ENCODE measurements at regions not wholly inside any gene's neighbourhood (a gene's known extent, or its start where the extent isn't known, plus 50 kb on each side); places are given as distances from the start of the nearest gene placed in this dataset.

DNA sequence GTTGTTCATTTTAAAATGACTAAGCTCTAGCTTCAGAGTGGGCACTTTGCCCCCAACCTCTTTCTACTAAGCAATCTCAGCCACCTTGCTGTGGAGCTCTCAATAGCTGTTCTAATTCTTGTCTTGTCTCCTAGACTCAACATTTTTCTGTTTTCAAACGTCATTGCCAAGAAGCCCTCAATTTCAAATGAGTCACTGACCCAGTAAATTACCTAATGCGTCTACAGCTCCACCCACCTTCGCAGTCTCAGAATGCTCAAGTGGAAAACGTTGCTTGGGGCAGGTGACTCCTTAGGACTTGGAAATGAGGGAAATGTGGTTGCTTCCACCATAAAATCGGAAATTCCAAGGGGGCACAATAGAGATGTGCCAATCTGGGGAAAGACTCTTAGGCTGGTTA, 59.0 kb downstream of the ING2 start:
- H3K4me1 Mint-ChIP-seq, result peaks cover 9% of the 10 kb centered on the region
- Histone ChIP-seq H3K27ac (ENCODE audit: low read depth, low read length) (no peak overlapping the region), H3K9me3 (ENCODE audit: control insufficient read depth, low read length) (no peaks in the 10 kb centered on the region), H3K9ac (ENCODE audit: extremely low read depth, low read length, poor library complexity, severe bottlenecking) (no peak overlapping the region), H3K4me1 (ENCODE audit: control insufficient read depth, insufficient read depth, low read length) (no peaks in the 10 kb centered on the region), H3K4me3 (ENCODE audit: low read length) (no peak overlapping the region), H3K36me3 (ENCODE audit: control insufficient read depth, insufficient read depth, low read length) (no peaks in the 10 kb centered on the region), H3K27me3 (ENCODE audit: control insufficient read depth, insufficient read depth, low read length, poor library complexity, severe bottlenecking) (no peaks in the 10 kb centered on the region)
- H3K27me3 Mint-ChIP-seq (ENCODE audit: insufficient read depth), result no peaks in the 10 kb centered on the region
- H3K36me3 Mint-ChIP-seq (ENCODE audit: low read depth), result no peaks in the 10 kb centered on the region
- no peak overlapping the region for H3K4me3 Mint-ChIP-seq
- no peak overlapping the region for H3K27ac Mint-ChIP-seq
- no peaks in the 10 kb centered on the region for H3K9me3 Mint-ChIP-seq
- TF ChIP-seq, protein P1, sequence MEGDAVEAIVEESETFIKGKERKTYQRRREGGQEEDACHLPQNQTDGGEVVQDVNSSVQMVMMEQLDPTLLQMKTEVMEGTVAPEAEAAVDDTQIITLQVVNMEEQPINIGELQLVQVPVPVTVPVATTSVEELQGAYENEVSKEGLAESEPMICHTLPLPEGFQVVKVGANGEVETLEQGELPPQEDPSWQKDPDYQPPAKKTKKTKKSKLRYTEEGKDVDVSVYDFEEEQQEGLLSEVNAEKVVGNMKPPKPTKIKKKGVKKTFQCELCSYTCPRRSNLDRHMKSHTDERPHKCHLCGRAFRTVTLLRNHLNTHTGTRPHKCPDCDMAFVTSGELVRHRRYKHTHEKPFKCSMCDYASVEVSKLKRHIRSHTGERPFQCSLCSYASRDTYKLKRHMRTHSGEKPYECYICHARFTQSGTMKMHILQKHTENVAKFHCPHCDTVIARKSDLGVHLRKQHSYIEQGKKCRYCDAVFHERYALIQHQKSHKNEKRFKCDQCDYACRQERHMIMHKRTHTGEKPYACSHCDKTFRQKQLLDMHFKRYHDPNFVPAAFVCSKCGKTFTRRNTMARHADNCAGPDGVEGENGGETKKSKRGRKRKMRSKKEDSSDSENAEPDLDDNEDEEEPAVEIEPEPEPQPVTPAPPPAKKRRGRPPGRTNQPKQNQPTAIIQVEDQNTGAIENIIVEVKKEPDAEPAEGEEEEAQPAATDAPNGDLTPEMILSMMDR (conservative IDR thresholded peaks at IDR 0.05), result no peak
- DNase-seq, result no peak
- 54 to 74% methylated on average over 3 to 5 of the region's 5 CpGs for WGBS, 2 experiments (ENCODE audit: insufficient coverage in 1 of 2, insufficient read length in 1 of 2)

DNA sequence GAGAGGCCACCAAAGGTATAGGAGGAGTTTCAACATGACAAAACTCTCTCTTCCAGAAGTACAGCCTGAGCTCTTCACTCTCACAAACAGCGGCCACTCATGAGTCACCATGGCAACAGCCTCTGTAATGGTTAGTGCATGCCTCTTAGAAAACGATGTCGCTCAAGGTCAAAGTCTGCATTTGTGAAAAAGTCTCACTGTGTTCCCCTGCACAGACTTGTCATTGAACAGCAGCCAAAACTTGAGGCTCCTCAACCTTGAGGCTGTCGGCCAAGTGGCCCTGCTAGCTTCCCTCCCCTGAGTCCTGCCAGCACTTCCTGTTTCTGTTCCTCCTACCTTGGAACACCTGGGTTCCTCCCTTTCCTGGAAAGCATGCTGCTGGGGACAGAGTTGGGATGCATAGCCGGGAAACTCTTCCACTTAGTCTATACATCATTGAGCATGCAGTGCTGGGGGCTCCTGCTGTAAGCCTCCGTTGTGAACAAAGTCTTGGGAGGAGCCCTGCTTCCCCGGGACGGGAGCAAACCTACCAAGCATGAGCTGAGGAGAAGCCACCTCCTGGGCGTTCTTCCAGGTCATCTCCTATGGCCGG, 66.6 kb downstream of the ING2 start:
- no peak overlapping the region for H3K4me3 Mint-ChIP-seq
- TF ChIP-seq, protein P1 (conservative IDR thresholded peaks at IDR 0.05), result no peak
- no peaks in the 10 kb centered on the region for H3K36me3 Mint-ChIP-seq (ENCODE audit: low read depth)
- no peaks in the 10 kb centered on the region for H3K9me3 ChIP-seq (ENCODE audit: control insufficient read depth, low read length)
- 77 to 82% methylated on average over 6 to 10 of the region's 10 CpGs for WGBS, 2 experiments (ENCODE audit: insufficient coverage in 1 of 2, insufficient read length in 1 of 2)
- H3K36me3 ChIP-seq (ENCODE audit: control insufficient read depth, insufficient read depth, low read length), result no peaks in the 10 kb centered on the region
- H3K9ac ChIP-seq (ENCODE audit: extremely low read depth, low read length, poor library complexity, severe bottlenecking), result no peak overlapping the region
- peak; percentile 55 for DNase-seq
- H3K27me3 Mint-ChIP-seq (ENCODE audit: insufficient read depth), result no peaks in the 10 kb centered on the region
- no peak overlapping the region for H3K27ac Mint-ChIP-seq
- H3K27ac ChIP-seq (ENCODE audit: low read depth, low read length), result no peak overlapping the region
- no peaks in the 10 kb centered on the region for H3K4me1 ChIP-seq (ENCODE audit: control insufficient read depth, insufficient read depth, low read length)
- H3K4me1 Mint-ChIP-seq, result peaks cover 1% of the 10 kb centered on the region
- no peaks in the 10 kb centered on the region for H3K27me3 ChIP-seq (ENCODE audit: control insufficient read depth, insufficient read depth, low read length, poor library complexity, severe bottlenecking)
- H3K9me3 Mint-ChIP-seq, result no peaks in the 10 kb centered on the region
- no peak overlapping the region for H3K4me3 ChIP-seq (ENCODE audit: low read length)

DNA sequence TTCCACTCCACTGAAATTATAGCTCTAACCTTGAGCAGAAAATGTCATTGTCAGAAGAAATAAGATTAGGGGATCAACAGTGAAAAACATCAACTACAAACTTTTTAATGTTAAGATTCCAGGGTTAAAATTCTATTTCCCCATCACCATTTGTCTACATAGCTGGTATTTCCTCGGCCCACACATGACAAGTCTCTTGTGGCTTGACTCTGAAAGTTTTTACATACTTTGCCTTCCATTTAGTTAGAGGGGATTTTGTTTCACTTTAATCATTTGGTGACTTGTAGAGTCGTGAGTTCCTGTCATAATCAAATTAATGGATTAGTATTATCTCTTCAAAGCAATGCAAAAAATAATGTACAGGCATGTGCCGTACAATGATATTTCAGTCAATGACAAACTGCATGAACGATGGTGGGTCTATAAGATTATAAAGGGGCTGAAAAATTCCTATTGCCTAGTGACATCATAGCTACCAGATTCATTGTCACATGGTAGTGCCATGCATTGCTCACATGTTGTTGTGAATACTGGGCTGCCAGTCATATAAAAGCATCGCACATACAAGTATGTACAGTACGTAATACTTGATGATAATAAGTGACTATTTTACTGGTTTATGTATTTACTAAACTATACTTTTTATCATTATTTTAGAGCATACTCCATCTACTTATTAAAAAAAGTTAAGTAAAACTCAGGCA, 72.0 kb downstream of the ING2 start:
- no peak overlapping the region for H3K9ac ChIP-seq (ENCODE audit: extremely low read depth, low read length, poor library complexity, severe bottlenecking)
- TF ChIP-seq, protein P1 (conservative IDR thresholded peaks at IDR 0.05), result no peak
- Mint-ChIP-seq H3K4me1 (peaks cover 5% of the 10 kb centered on the region), H3K36me3 (ENCODE audit: low read depth) (no peaks in the 10 kb centered on the region), H3K27ac (no peak overlapping the region), H3K9me3 (peaks cover 4% of the 10 kb centered on the region), H3K27me3 (ENCODE audit: insufficient read depth) (no peaks in the 10 kb centered on the region), H3K4me3 (no peak overlapping the region)
- H3K4me1 ChIP-seq (ENCODE audit: control insufficient read depth, insufficient read depth, low read length), result no peaks in the 10 kb centered on the region
- no peaks in the 10 kb centered on the region for H3K36me3 ChIP-seq (ENCODE audit: control insufficient read depth, insufficient read depth, low read length)
- no peaks in the 10 kb centered on the region for H3K27me3 ChIP-seq (ENCODE audit: control insufficient read depth, insufficient read depth, low read length, poor library complexity, severe bottlenecking)
- H3K4me3 ChIP-seq (ENCODE audit: low read length), result no peak overlapping the region
- 90 to 97% methylated on average over 2 to 6 of the region's 6 CpGs for WGBS, 2 experiments (ENCODE audit: insufficient coverage in 1 of 2, insufficient read length in 1 of 2)
- no peak for DNase-seq
- peaks cover 6% of the 10 kb centered on the region for H3K9me3 ChIP-seq (ENCODE audit: control insufficient read depth, low read length)
- H3K27ac ChIP-seq (ENCODE audit: low read depth, low read length), result no peak overlapping the region
